GM12873 (cell line): ENCODE measurements at regions not wholly inside any gene's neighbourhood (a gene's known extent, or its start where the extent isn't known, plus 50 kb on each side); places are given as distances from the start of the nearest gene placed in this dataset.

Experiments used
- TF ChIP-seq, protein P1 (sequence below): IDR thresholded peaks from 2 replicates; pipeline ENCODE4 v1.5.1; 2012; ENCODE audit warnings: low read depth, mild to moderate bottlenecking, moderate library complexity, low read length, control low read depth; ENCODE audit not compliant: insufficient read depth; ENCODE audit errors: missing control alignments

DNA sequence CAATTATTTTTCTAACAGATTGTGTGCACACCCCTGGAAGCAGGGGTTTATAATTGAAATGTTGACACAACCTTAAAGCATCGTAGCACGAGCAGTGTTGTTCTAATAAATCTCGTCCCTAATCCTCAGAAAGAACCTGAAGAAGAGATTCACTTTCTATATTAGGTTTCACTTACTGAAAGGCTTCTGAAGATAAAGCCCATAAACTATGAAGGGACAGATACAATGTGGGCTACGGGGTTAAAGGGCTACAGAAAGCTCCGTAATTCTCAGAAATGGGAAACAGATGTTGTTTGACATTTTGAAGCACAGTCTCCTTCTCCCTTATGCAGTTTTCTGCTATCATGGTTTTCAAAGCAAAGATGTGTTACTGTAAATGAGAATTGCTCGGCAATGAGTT is 479.6 kb downstream of the GATA3 start:
- TF ChIP-seq, protein P1, sequence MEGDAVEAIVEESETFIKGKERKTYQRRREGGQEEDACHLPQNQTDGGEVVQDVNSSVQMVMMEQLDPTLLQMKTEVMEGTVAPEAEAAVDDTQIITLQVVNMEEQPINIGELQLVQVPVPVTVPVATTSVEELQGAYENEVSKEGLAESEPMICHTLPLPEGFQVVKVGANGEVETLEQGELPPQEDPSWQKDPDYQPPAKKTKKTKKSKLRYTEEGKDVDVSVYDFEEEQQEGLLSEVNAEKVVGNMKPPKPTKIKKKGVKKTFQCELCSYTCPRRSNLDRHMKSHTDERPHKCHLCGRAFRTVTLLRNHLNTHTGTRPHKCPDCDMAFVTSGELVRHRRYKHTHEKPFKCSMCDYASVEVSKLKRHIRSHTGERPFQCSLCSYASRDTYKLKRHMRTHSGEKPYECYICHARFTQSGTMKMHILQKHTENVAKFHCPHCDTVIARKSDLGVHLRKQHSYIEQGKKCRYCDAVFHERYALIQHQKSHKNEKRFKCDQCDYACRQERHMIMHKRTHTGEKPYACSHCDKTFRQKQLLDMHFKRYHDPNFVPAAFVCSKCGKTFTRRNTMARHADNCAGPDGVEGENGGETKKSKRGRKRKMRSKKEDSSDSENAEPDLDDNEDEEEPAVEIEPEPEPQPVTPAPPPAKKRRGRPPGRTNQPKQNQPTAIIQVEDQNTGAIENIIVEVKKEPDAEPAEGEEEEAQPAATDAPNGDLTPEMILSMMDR = no peak

DNA sequence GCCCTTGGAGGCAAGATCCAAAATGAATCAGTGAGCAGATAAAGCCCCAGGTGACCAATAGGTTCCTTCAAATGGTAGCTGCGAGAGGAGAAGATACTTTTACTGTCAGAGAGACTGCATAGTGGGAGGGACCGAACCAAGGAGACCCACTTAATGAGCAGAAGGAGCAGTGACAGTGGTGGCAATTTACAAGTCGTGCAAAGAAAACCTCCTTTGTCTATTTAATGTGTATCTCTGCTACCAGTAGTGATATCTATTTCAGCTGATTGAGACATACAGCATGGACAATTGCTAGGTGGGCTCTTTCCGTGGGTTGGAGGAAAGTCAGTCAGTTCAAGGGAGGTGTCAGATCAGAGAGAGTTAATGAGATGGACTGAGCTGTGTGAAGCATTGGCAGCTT is 480.4 kb downstream of the GATA3 start:
- TF ChIP-seq, protein P1 = no peak

DNA sequence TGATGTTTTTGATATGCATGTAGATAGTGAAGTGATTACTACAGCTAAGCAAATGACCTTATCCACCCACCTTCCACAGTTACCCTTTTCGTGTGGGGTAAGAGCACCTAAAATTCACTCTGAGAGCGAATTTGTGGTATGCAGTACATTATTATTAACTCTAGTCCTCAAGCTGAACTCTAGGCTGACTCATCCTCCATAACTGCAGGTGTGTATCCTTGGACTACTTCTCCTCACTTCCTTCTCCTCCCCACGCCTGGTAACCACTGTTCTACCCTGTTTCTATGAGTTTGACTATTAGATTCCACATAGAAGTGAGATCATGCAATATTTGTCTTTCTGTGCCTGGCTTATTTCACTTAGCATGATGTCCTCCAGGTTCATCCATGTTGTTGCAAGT is 484.6 kb downstream of the GATA3 start:
- TF ChIP-seq, protein P1 = no peak

DNA sequence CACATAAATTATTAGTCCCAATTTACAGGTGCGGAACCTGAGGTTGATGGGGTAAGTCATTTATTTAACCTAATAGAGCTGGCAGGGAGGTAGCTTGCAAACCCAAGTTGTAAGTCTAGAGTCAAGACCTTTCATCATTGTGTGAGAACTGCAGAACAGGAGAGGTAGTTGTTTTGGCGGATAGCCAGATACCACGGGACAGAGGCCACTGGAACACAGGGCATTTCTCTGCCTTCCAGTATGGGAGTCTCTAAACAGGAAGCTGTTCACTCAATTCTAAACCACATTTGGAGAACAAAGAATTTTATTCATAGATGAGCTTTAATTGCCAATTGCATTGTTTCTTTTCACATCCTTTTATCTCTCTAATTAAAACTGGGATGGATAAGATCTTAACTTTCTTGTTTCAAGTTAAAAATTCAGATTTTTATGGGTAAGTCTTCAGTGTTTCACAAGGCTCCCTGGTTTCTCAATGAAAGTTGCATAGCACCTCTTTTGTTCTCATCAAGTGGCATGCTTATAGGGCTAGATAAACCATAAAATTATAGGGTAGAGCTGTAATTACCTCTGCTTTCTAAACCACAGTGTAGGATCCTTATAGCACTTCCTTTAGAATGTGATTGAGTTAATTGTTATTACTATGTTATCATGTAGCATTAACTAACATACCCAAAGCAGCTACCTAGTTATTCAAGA is 489.0 kb downstream of the GATA3 start:
- TF ChIP-seq, protein P1 = no peak

DNA sequence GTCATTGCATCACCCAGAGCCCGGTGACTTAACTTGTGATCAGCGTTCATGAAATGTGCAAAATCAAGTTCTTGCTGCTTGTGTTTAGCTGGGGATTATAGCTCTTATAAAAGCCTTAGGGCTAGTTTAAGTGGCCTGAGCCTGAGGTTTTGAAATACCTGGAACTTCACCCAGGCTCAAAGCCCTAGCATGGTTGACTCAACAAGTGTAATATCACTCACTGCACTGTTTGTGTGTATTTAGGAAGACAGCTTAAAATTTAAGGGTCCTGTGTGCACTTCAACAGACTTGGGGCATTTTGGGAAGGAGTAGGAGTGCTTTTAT is 489.5 kb downstream of the GATA3 start:
- TF ChIP-seq, protein P1 = no peak

DNA sequence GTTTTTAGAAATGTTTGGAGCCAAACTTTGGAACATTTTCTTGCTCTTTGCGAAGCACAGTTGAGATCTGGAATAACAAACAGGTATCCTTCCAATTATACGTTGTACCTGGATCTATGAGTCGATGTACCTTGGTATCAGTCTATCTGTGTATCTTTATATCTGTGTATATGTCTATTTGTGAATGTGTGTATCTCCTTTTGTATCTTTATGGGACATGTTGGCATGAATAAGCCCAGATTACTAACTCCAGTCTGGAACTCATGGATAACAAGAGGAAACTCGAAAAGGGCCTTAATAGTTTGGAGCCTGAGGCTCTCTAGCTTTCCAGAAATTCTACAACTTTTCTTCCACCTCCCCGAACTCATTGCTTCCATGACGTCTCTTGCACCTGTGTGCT is 490.0 kb downstream of the GATA3 start:
- TF ChIP-seq, protein P1 = no peak

DNA sequence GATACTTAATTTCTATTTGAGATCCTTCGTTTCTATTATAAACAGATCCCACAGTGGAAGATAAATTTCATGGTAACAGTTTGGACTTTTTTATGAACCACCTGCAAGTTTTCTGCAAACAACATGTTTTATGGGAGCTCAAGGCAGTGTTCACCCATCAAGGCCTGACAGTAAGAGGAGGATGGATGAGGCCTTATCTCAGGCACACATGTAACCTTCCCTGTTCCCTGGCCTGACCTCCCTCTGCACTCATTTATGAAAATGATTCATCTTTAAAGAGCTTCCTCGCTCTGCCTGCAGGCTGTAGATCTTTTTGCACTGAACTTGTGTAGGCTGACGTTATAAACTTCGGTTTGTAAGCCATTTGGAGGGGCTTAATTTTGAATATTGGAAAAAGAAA is 500.1 kb downstream of the GATA3 start:
- TF ChIP-seq, protein P1 = no peak
